H1 (cell line): ENCODE measurements at regions not wholly inside any gene's neighbourhood (a gene's known extent, or its start where the extent isn't known, plus 50 kb on each side); places are given as distances from the start of the nearest gene placed in this dataset.

Source experiments
- CTCF ChIA-PET: fragments of 300-600 bp; sonication (Branson Sonifier 250); formaldehyde crosslinking; loops from one replicate; lab custom pipeline; 2021; ENCODE audit not compliant: partially characterized antibody; lab: Charles Lee
- POLR2A ChIA-PET: fragments of 300-600 bp; sonication (Branson Sonifier 250); formaldehyde crosslinking; loops from one replicate; lab custom pipeline; 2021; ENCODE audit warnings: inconsistent platforms; ENCODE audit not compliant: partially characterized antibody; lab: Charles Lee
- DNase-seq, 2 experiments: peaks; one replicate each; pipeline versions ENCODE4 v3.0.0 to v3.0.0-alpha.2; 2010 to 2022; ENCODE audit warnings: low spot score in 2 of 2, low read depth in 1 of 2, mixed read lengths in 1 of 2
- FAIRE-seq: peaks from 2 replicates; lab custom pipeline; 2011; peaks lifted over from hg19 to GRCh38; lab: Jason Lieb, UNC
- H2AFZ ChIP-seq: 2 replicates; pipeline ENCODE4 v1.8.1; 2012; ENCODE audit warnings: low read length, inconsistent platforms
- H2AK5ac ChIP-seq: 2 replicates; pipeline ENCODE4 v1.6.1; 2013; ENCODE audit warnings: low read depth, low read length
- H2BK120ac ChIP-seq: replicated peaks from 2 replicates; pipeline ENCODE3; 2013; ENCODE audit warnings: low read depth, low read length, inconsistent platforms
- H2BK12ac ChIP-seq: 2 replicates; pipeline ENCODE4 v1.6.1; 2013; ENCODE audit warnings: low read depth, low read length
- H2BK15ac ChIP-seq: 2 replicates; pipeline ENCODE4 v1.6.1; 2013; ENCODE audit warnings: low read length
- H2BK20ac ChIP-seq: 2 replicates; pipeline ENCODE4 v1.6.1; 2013; ENCODE audit warnings: low read length
- H2BK5ac ChIP-seq: 2 replicates; pipeline ENCODE4 v1.6.1; 2013; ENCODE audit warnings: low read depth, low read length
- H3K14ac ChIP-seq: 2 replicates; pipeline ENCODE4 v1.6.1; 2013; ENCODE audit warnings: inconsistent platforms; ENCODE audit not compliant: insufficient read length
- H3K18ac ChIP-seq: 2 replicates; pipeline ENCODE4 v1.6.1; 2013; ENCODE audit warnings: low read length; ENCODE audit errors: extremely low read depth
- H3K23ac ChIP-seq: 2 replicates; pipeline ENCODE4 v1.6.1; 2013; ENCODE audit warnings: inconsistent platforms; ENCODE audit not compliant: insufficient read length
- H3K23me2 ChIP-seq: 2 replicates; pipeline ENCODE4 v1.6.1; 2013; ENCODE audit warnings: low read depth, low read length
- H3K27ac ChIP-seq: 2 replicates; pipeline ENCODE4 v1.6.1; 2011; ENCODE audit warnings: low read depth, low read length, inconsistent platforms
- H3K27me3 ChIP-seq, 4 experiments: replicated peaks in 1 of 4; 1 replicate in 1 of 4; 2 replicates in 3 of 4; pipeline versions ENCODE4 v1.6.1 to v1.8.1; 2011 to 2013; ENCODE audit warnings: low read length in 3 of 4, mild to moderate bottlenecking in 3 of 4, inconsistent platforms in 2 of 4, mixed read lengths in 2 of 4, moderate library complexity in 1 of 4; ENCODE audit not compliant: control insufficient read depth in 3 of 4, insufficient read depth in 3 of 4; ENCODE audit errors: extremely low read depth in 1 of 4
- H3K36me3 ChIP-seq, 4 experiments: 2 replicates each; pipeline versions ENCODE4 v1.6.1 to v1.8.1; 2011 to 2013; ENCODE audit warnings: mild to moderate bottlenecking in 4 of 4, low read length in 3 of 4, moderate library complexity in 2 of 4, control low read depth in 1 of 4, inconsistent platforms in 1 of 4; ENCODE audit not compliant: insufficient read depth in 4 of 4, control insufficient read depth in 2 of 4
- H3K4ac ChIP-seq: replicated peaks from 2 replicates; pipeline ENCODE3; 2013; ENCODE audit warnings: low read length, low read depth, mixed read lengths, inconsistent platforms; ENCODE audit not compliant: insufficient read length
- H3K4me1 ChIP-seq, 4 experiments: replicated peaks in 1 of 4; 1 replicate in 1 of 4; 2 replicates in 3 of 4; pipeline versions ENCODE4 v1.6.1 to v1.8.1; 2011 to 2013; ENCODE audit warnings: low read length in 3 of 4, inconsistent platforms in 2 of 4, mixed read lengths in 1 of 4; ENCODE audit not compliant: insufficient read depth in 4 of 4, control insufficient read depth in 3 of 4
- H3K4me2 ChIP-seq, 2 experiments: 2 replicates each; pipeline versions ENCODE4 v1.6.1 to v1.8.1; 2011 to 2013; ENCODE audit warnings: low read depth in 2 of 2, low read length in 2 of 2, control low read depth in 1 of 2, inconsistent platforms in 1 of 2, mild to moderate bottlenecking in 1 of 2; ENCODE audit not compliant: insufficient read depth in 1 of 2
- H3K4me3 ChIP-seq, 4 experiments: fragments of 200-600, 300-600 bp in 1 of 4; sonication (generic), shearing (Covaris generic), sonication (Bioruptor Twin) in 1 of 4; 2 replicates each; pipeline versions ENCODE4 v1.5.1 to v1.8.1; 2011 to 2016; ENCODE audit warnings: low read length in 4 of 4, low read depth in 3 of 4, control low read depth in 2 of 4, inconsistent platforms in 2 of 4, mild to moderate bottlenecking in 2 of 4, mixed read lengths in 1 of 4, moderate library complexity in 1 of 4; ENCODE audit not compliant: insufficient read depth in 2 of 4; ENCODE audit errors: extremely low read depth in 1 of 4
- H3K56ac ChIP-seq: replicated peaks from 2 replicates; pipeline ENCODE3; 2013; ENCODE audit warnings: low read depth, mild to moderate bottlenecking, mixed read lengths, low read length, inconsistent platforms; ENCODE audit not compliant: insufficient read length
- H3K79me1 ChIP-seq: 2 replicates; pipeline ENCODE4 v1.6.1; 2013; ENCODE audit warnings: low read depth, low read length, control low read depth
- H3K79me2 ChIP-seq, 2 experiments: 2 replicates each; pipeline versions ENCODE4 v1.6.1 to v1.8.1; 2012 to 2013; ENCODE audit warnings: low read length in 2 of 2, mild to moderate bottlenecking in 2 of 2, inconsistent platforms in 1 of 2; ENCODE audit not compliant: insufficient read depth in 2 of 2, control insufficient read depth in 1 of 2
- H3K9ac ChIP-seq, 4 experiments: replicated peaks in 1 of 4; 1 replicate in 1 of 4; 2 replicates in 3 of 4; pipeline versions ENCODE4 v1.6.1 to v1.8.1; 2011 to 2013; ENCODE audit warnings: low read depth in 3 of 4, low read length in 3 of 4, control low read depth in 2 of 4, mild to moderate bottlenecking in 2 of 4, moderate library complexity in 2 of 4, inconsistent platforms in 1 of 4; ENCODE audit errors: extremely low read depth in 1 of 4
- H3K9me3 ChIP-seq, 2 experiments: 2 replicates each; pipeline versions ENCODE4 v1.6.1 to v1.8.1; 2012 to 2013; ENCODE audit warnings: mild to moderate bottlenecking in 2 of 2, moderate library complexity in 2 of 2, control low read depth in 1 of 2, inconsistent platforms in 1 of 2, low read depth in 1 of 2, low read length in 1 of 2, mixed read lengths in 1 of 2; ENCODE audit not compliant: insufficient read depth in 2 of 2
- H4K20me1 ChIP-seq, 2 experiments: replicated peaks in 1 of 2; 2 replicates each; pipeline versions ENCODE3 to v1.8.1; 2011 to 2013; ENCODE audit warnings: inconsistent platforms in 2 of 2, low read length in 2 of 2, mild to moderate bottlenecking in 1 of 2; ENCODE audit not compliant: insufficient read depth in 2 of 2, control insufficient read depth in 1 of 2
- H4K5ac ChIP-seq: 2 replicates; pipeline ENCODE4 v1.6.1; 2013; ENCODE audit warnings: low read length, low read depth, mixed read lengths, inconsistent platforms; ENCODE audit not compliant: insufficient read length
- H4K8ac ChIP-seq: 2 replicates; pipeline ENCODE4 v1.8.0; 2013; ENCODE audit warnings: mild to moderate bottlenecking, moderate library complexity, low read length, inconsistent platforms; ENCODE audit not compliant: insufficient read depth; ENCODE audit errors: extremely low read depth
- H4K91ac ChIP-seq: replicated peaks from 2 replicates; pipeline ENCODE3; 2013; ENCODE audit warnings: low read length, mixed read lengths, inconsistent platforms; ENCODE audit not compliant: insufficient read length
- BACH1 ChIP-seq: IDR thresholded peaks from 2 replicates; pipeline ENCODE4 v1.6.1; 2012; ENCODE audit warnings: low read length, improper control_type of control experiment
- BCL11A ChIP-seq, 2 experiments: IDR thresholded peaks; one replicate each; pipeline ENCODE4 v1.6.1; 2011; ENCODE audit warnings: low read depth in 2 of 2, low read length in 2 of 2, mild to moderate bottlenecking in 2 of 2
- CBX5 ChIP-seq: fragments of 300-800, 300-1000 bp; sonication (generic); IDR thresholded peaks from 2 replicates; pipeline ENCODE4 v1.7.1; 2016; ENCODE audit warnings: antibody characterized with exemption, low read length, low read depth
- CBX8 ChIP-seq: fragments of 300-800, 300-1000 bp; sonication (generic); IDR thresholded peaks from 2 replicates; pipeline ENCODE4 v1.7.1; 2016; ENCODE audit warnings: low read depth, low read length, borderline replicate concordance
- CEBPB ChIP-seq: IDR thresholded peaks from 2 replicates; pipeline ENCODE4 v1.6.1; 2012; ENCODE audit warnings: low read depth, low read length
- FOSL1 ChIP-seq: IDR thresholded peaks from 2 replicates; pipeline ENCODE4 v1.6.1; 2011; ENCODE audit warnings: mild to moderate bottlenecking, low read depth, low read length, moderate library complexity; ENCODE audit not compliant: insufficient read depth
- GTF2F1 ChIP-seq: IDR thresholded peaks from 2 replicates; pipeline ENCODE4 v1.6.1; 2012; ENCODE audit warnings: low read depth, low read length, improper control_type of control experiment, borderline replicate concordance
- MAFK ChIP-seq: IDR thresholded peaks from 2 replicates; pipeline ENCODE4 v1.6.1; 2012; ENCODE audit warnings: low read depth, mild to moderate bottlenecking, improper control_type of control experiment, low read length
- NANOG ChIP-seq: IDR thresholded peaks from 2 replicates; pipeline ENCODE4 v1.6.1; 2011; ENCODE audit warnings: low read length, low read depth, mild to moderate bottlenecking, inconsistent platforms; ENCODE audit not compliant: insufficient read depth, poor library complexity, severe bottlenecking
- NRF1 ChIP-seq: IDR thresholded peaks from 2 replicates; pipeline ENCODE4 v1.6.1; 2011; ENCODE audit warnings: mild to moderate bottlenecking, low read depth, low read length, improper control_type of control experiment
- RNF2 ChIP-seq: fragments of 200-900, 300-1000 bp; sonication (generic); IDR thresholded peaks from 2 replicates; pipeline ENCODE4 v1.7.1; 2016; ENCODE audit warnings: borderline replicate concordance, low read depth, mild to moderate bottlenecking, antibody characterized with exemption, low read length; ENCODE audit not compliant: poor library complexity, severe bottlenecking; ENCODE audit errors: missing control alignments
- SIN3A ChIP-seq, 2 experiments: IDR thresholded peaks in 1 of 2; conservative IDR thresholded peaks in 1 of 2; 2 replicates each; pipeline ENCODE4 v1.6.1; 2011 to 2012; ENCODE audit warnings: low read length in 2 of 2, improper control_type of control experiment in 1 of 2, low read depth in 1 of 2, mild to moderate bottlenecking in 1 of 2
- SP1 ChIP-seq: IDR thresholded peaks from 2 replicates; pipeline ENCODE4 v1.6.1; 2011; ENCODE audit warnings: low read depth, low read length
- SP4 ChIP-seq: IDR thresholded peaks from 2 replicates; pipeline ENCODE4 v1.6.1; 2012; ENCODE audit warnings: low read length, inconsistent platforms
- WGBS, 2 experiments: shearing (Covaris generic) in 1 of 2; methylation state at CpG; one replicate each; pipeline versions ENCODE4 v1.1.6 to v1.1.7; 2013 to 2015; ENCODE audit warnings: low lambda C conversion rate in 2 of 2, mixed read lengths in 2 of 2, inconsistent platforms in 1 of 2, low coverage in 1 of 2, missing lambda C conversion rate in 1 of 2; ENCODE audit not compliant: insufficient replicate concordance in 2 of 2, insufficient coverage in 1 of 2, insufficient read length in 1 of 2; ENCODE audit errors: extremely low coverage in 1 of 2, missing lambda C conversion rate in 1 of 2; 5-methylcytosine and 5-hydroxymethylcytosine counted together
- TF ChIP-seq, protein P1 (sequence below): IDR thresholded peaks from 2 replicates; pipeline ENCODE4 v1.6.1; 2012; ENCODE audit warnings: inconsistent platforms

GRCh38 chr3:166556955-166557354, 719.7 kb upstream of the BCHE start:
- no peaks in the 10 kb centered on the region for H4K20me1 ChIP-seq
- 82% methylated on average over 3 of the region's 3 CpGs; no CpG with 5 or more reads in 1 of the 2 experiments for WGBS, 2 experiments

More at GRCh38 chr3:166556955-166557354, 719.7 kb upstream of the BCHE start:
- Histone ChIP-seq H2AK5ac (no peak overlapping the region), H2BK5ac (no peak overlapping the region), H2AFZ (no peak overlapping the region), H3K9ac (no peak overlapping the region), H2BK15ac (no peak overlapping the region), H3K23me2 (no peaks in the 10 kb centered on the region), H3K27me3 (no peaks in the 10 kb centered on the region), H3K14ac (no peak overlapping the region), H4K5ac (no peak overlapping the region), H3K4me2 (no peak overlapping the region), H3K36me3 (no peaks in the 10 kb centered on the region), H3K79me2 (no peaks in the 10 kb centered on the region), H3K23ac (no peak overlapping the region), H3K4me3 (no peak overlapping the region), H3K4me1 (no peaks in the 10 kb centered on the region), H3K18ac (no peak overlapping the region), H3K9me3 (peaks cover 0 to 2% of the 10 kb centered on the region in 2 experiments; a peak in 1 of 4 replicates), H4K91ac (no peak overlapping the region), H2BK20ac (no peak overlapping the region), H3K4ac (no peak overlapping the region), H2BK120ac (no peak overlapping the region), H3K27ac (no peak overlapping the region), H4K8ac (no peak overlapping the region), H3K56ac (no peak overlapping the region), H3K79me1 (no peaks in the 10 kb centered on the region), H2BK12ac (no peak overlapping the region)
- CTCF ChIA-PET: no interaction called here
- DNase-seq: no peak
- TF ChIP-seq, protein P1, sequence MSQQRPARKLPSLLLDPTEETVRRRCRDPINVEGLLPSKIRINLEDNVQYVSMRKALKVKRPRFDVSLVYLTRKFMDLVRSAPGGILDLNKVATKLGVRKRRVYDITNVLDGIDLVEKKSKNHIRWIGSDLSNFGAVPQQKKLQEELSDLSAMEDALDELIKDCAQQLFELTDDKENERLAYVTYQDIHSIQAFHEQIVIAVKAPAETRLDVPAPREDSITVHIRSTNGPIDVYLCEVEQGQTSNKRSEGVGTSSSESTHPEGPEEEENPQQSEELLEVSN: no peak
- no peak for TF ChIP-seq SP4
- no peak for TF ChIP-seq RNF2
- TF ChIP-seq NANOG: no peak
- TF ChIP-seq GTF2F1: no peak
- no peak for TF ChIP-seq CEBPB
- no peak for TF ChIP-seq SP1
- no peak for TF ChIP-seq FOSL1
- TF ChIP-seq NRF1: no peak
- no peak for TF ChIP-seq BCL11A (IDR thresholded peaks at IDR 0.05; ENCODE audit: low read depth in 2 of 2, low read length in 2 of 2)
- no peak for TF ChIP-seq SIN3A (conservative IDR thresholded peaks at IDR 0.05 in 1 of 2, IDR thresholded peaks at IDR 0.05 in 1 of 2; ENCODE audit: low read depth in 1 of 2, low read length in 2 of 2)
- no peak for TF ChIP-seq BACH1
- TF ChIP-seq MAFK: no peak
- TF ChIP-seq CBX8: no peak
- no peak for TF ChIP-seq CBX5
- no peak for FAIRE-seq
- POLR2A ChIA-PET: no interaction called here
